ENCODE measurements at regions not wholly inside any gene's neighbourhood (a gene's known extent, or its start where the extent isn't known, plus 50 kb on each side); places are given as distances from the start of the nearest gene placed in this dataset.
"Not testable (repeated sequence)": the region's sequence is repeated elsewhere in the genome, so short reads cannot be mapped to it uniquely, and the experiment has no call there.

DNA sequence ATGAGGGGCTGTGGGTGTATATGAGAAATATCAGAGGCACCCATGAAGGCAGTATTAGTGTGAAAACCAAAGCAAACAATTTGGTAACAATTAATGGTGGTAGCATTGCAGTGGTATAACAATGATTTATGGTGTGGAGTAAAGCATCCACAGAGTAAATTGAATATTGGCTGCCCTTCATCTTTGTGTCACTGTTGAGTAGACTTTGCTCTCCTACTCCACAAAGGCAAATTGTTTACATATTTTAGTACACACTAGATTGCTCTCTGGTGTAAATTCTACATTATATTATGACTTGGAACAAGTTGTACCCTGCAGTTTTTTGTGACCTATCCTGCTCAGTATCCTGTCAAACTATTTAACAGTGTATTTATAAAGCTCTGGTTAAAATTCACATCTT lies 455.5 kb upstream of the RORB start:
- Histone ChIP-seq H3K4me3 (no peak overlapping the region), H3K4me1 (no peaks in the 10 kb centered on the region), H3K36me3 (no peaks in the 10 kb centered on the region), H3K27ac (no peak overlapping the region), H3K27me3 (no peaks in the 10 kb centered on the region), H3K9me3 (no peaks in the 10 kb centered on the region)
- intact Hi-C loops (cut with DNase I; ENCODE audit: low total_unique reads) = no loop called here
- TF ChIP-seq POLR2AphosphoS5 (IDR thresholded peaks at IDR 0.05) (no peak), EP300 (IDR thresholded peaks at IDR 0.05) (no peak), POLR2A (IDR thresholded peaks at IDR 0.05) (no peak)
- TF ChIP-seq, protein P1, sequence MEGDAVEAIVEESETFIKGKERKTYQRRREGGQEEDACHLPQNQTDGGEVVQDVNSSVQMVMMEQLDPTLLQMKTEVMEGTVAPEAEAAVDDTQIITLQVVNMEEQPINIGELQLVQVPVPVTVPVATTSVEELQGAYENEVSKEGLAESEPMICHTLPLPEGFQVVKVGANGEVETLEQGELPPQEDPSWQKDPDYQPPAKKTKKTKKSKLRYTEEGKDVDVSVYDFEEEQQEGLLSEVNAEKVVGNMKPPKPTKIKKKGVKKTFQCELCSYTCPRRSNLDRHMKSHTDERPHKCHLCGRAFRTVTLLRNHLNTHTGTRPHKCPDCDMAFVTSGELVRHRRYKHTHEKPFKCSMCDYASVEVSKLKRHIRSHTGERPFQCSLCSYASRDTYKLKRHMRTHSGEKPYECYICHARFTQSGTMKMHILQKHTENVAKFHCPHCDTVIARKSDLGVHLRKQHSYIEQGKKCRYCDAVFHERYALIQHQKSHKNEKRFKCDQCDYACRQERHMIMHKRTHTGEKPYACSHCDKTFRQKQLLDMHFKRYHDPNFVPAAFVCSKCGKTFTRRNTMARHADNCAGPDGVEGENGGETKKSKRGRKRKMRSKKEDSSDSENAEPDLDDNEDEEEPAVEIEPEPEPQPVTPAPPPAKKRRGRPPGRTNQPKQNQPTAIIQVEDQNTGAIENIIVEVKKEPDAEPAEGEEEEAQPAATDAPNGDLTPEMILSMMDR (IDR thresholded peaks at IDR 0.05) = no peak
- DNase-seq = no peak

DNA sequence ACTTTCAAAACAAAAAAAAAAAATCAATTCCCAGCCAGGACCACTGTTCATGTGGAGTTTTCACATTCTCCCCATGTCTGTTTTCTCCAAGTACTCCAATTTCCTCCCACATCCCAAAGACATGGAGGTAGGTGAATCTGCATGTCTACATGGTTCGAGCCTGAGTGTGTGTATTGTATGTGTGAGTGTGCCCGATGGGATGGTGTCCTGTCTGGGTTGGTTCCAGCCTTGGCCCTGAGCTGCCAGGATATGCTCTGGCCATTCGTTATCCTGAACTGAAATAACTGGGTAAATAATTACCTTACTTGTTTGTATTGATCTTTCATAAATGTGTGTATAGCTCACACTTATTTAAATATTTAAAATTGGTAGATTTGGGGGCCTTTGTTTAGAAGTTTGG lies 452.3 kb upstream of the RORB start:
- 47 to 74% (median 56%) methylated on average over 3 of the region's 3 CpGs for WGBS, 5 donors
- no peak for DNase-seq
- Histone ChIP-seq H3K27me3 (no peaks in the 10 kb centered on the region), H3K4me3 (no peak overlapping the region), H3K27ac (no peak overlapping the region), H3K9me3 (no peaks in the 10 kb centered on the region), H3K4me1 (no peaks in the 10 kb centered on the region), H3K36me3 (no peaks in the 10 kb centered on the region)
- TF ChIP-seq, protein P1 (IDR thresholded peaks at IDR 0.05) = no peak
- TF ChIP-seq POLR2AphosphoS5 (IDR thresholded peaks at IDR 0.05) (no peak), EP300 (IDR thresholded peaks at IDR 0.05) (no peak), POLR2A (IDR thresholded peaks at IDR 0.05) (no peak)
- intact Hi-C loops (cut with DNase I; ENCODE audit: low total_unique reads) = no loop called here

DNA sequence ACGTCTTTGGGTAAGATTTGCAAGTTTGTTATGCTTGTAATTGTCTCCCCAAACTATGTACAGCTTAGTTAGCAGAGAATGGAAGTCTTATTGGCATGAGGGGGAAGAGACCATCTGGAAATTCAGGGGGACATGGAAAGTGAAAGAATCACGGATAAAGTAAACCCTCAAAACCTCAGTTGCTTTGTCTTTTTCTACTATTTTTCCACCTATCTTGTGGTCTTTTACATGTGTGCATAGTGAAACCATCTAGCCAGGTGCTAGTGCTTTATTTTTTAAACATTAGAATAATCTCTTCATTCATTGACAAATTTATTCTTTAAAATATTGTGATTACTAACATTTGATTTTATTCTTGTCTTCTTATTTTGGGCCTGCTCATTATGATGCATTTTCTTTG lies 441.1 kb upstream of the RORB start:
- TF ChIP-seq, protein P1 (IDR thresholded peaks at IDR 0.05) = no peak
- TF ChIP-seq POLR2AphosphoS5 (IDR thresholded peaks at IDR 0.05) = no peak
- TF ChIP-seq EP300 (IDR thresholded peaks at IDR 0.05) = no peak
- TF ChIP-seq POLR2A (IDR thresholded peaks at IDR 0.05) = no peak
- no peak overlapping the region for H3K4me3 ChIP-seq
- WGBS, 5 donors = 43 to 61% (median 56%) methylated on average over 2 of the region's 2 CpGs
- H3K9me3 ChIP-seq = peaks cover 0 to 18% (median 13%) of the 10 kb centered on the region in 4 donors
- H3K27me3 ChIP-seq = no peaks in the 10 kb centered on the region
- H3K4me1 ChIP-seq = no peaks in the 10 kb centered on the region
- no peak overlapping the region for H3K27ac ChIP-seq
- DNase-seq = no peak
- intact Hi-C loops (cut with DNase I; ENCODE audit: low total_unique reads) = no loop called here
- H3K36me3 ChIP-seq = no peaks in the 10 kb centered on the region

DNA sequence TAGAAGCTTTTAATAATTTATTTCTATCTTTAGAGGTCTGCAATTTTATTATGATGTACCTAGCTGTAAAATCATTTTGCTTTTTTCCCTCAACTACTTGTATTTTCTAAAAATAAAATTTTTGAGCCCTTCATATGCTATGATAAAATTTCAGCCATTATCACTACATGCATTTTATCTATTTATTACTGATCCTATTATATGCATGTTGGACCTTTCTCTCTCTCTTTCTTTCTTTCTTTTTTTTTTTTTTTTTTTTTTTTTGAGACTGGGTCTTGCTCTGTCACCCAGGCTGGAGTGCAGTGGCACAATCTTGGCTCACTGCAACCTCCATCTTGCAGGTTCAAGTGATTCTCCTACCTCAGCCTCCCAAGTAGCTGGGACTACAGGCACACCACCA lies 440.1 kb upstream of the RORB start:
- H3K27me3 ChIP-seq; DNase-seq; H3K36me3 ChIP-seq; H3K4me1 ChIP-seq; H3K4me3 ChIP-seq; intact Hi-C loops (cut with DNase I; ENCODE audit: low total_unique reads); H3K27ac ChIP-seq: not testable (repeated sequence)
- H3K9me3 ChIP-seq = peaks cover 0 to 25% (median 14%) of the 10 kb centered on the region in 4 donors

DNA sequence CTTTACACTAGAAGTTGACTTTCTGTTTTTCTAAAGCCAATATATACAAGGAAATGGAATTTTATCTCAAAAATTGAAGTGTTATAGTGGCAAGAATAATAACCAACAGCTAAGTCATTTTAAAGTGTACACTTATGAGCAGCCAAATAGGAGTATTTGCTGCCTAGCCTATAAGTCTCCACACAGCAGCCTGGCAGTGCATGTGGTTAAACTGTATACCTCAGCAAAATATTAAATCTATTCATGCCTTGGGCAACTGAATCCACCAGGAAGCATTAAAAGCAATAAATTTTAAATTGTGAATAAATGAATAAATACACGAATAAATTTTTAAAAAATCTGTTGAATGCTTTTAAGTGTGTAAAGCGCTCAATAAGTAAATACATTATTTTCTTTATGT lies 432.4 kb upstream of the RORB start:
- WGBS, 5 donors = 48 to 82% (median 67%) methylated on average over 2 of the region's 2 CpGs
- Histone ChIP-seq H3K9me3 (peaks cover 0 to 7% (median 2%) of the 10 kb centered on the region in 4 donors), H3K4me1 (no peaks in the 10 kb centered on the region), H3K27me3 (no peaks in the 10 kb centered on the region), H3K36me3 (no peaks in the 10 kb centered on the region), H3K27ac (no peak overlapping the region), H3K4me3 (no peak overlapping the region)
- TF ChIP-seq POLR2A (IDR thresholded peaks at IDR 0.05) (no peak), POLR2AphosphoS5 (IDR thresholded peaks at IDR 0.05) (no peak), EP300 (IDR thresholded peaks at IDR 0.05) (no peak)
- TF ChIP-seq, protein P1 (IDR thresholded peaks at IDR 0.05) = no peak
- no peak for DNase-seq
- intact Hi-C loops (cut with DNase I; ENCODE audit: low total_unique reads) = no loop called here

Data from stomach (tissue), 8 donors.